22Rv1 (cell line): ENCODE measurements at regions not wholly inside any gene's neighbourhood (a gene's known extent, or its start where the extent isn't known, plus 50 kb on each side); places are given as distances from the start of the nearest gene placed in this dataset.

ENCODE experiments used
- ZFX ChIP-seq: fragments of 450-650 bp; IDR thresholded peaks from 2 replicates; pipeline ENCODE4 v1.6.1; 2017; ENCODE audit warnings: antibody characterized with exemption, borderline replicate concordance
- TF ChIP-seq, protein P1 (sequence below): fragments of 450-650 bp; IDR thresholded peaks from 2 replicates; pipeline ENCODE4 v1.5.1; 2017; ENCODE audit warnings: mild to moderate bottlenecking

DNA sequence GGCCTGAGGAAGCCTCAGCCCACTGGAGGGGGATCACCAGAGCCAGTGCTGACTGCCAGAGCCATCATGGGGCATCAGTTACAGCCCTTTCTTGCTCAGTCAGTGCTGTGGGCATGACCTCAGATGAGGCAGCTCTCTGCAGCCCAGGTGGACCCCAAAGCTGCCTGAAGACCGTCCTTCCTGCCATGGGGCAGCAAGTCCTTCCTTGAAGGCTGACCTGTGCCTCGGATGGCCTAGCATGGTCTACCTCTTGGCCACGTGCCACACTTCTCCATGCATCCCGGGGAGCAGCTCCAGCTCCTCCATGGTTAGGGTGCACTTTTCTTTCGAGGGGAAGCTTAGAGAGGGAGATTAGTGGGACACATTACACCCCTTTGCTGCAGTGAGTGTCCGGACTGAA is 233.4 kb downstream of the VAPA start:
- TF ChIP-seq, protein P1, sequence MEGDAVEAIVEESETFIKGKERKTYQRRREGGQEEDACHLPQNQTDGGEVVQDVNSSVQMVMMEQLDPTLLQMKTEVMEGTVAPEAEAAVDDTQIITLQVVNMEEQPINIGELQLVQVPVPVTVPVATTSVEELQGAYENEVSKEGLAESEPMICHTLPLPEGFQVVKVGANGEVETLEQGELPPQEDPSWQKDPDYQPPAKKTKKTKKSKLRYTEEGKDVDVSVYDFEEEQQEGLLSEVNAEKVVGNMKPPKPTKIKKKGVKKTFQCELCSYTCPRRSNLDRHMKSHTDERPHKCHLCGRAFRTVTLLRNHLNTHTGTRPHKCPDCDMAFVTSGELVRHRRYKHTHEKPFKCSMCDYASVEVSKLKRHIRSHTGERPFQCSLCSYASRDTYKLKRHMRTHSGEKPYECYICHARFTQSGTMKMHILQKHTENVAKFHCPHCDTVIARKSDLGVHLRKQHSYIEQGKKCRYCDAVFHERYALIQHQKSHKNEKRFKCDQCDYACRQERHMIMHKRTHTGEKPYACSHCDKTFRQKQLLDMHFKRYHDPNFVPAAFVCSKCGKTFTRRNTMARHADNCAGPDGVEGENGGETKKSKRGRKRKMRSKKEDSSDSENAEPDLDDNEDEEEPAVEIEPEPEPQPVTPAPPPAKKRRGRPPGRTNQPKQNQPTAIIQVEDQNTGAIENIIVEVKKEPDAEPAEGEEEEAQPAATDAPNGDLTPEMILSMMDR, result no peak
- TF ChIP-seq ZFX, result no peak
